CD8-positive, alpha-beta memory T cell (primary cell): ENCODE measurements at regions not wholly inside any gene's neighbourhood (a gene's known extent, or its start where the extent isn't known, plus 50 kb on each side); places are given as distances from the start of the nearest gene placed in this dataset.
"Not testable (repeated sequence)": the region's sequence is repeated elsewhere in the genome, so short reads cannot be mapped to it uniquely, and the experiment has no call there.

Source experiments
- CTCF ChIA-PET: fragments of 350-600 bp; sonication (Branson Sonifier 250); formaldehyde crosslinking; loops from one replicate; lab custom pipeline; 2021; ENCODE audit warnings: antibody characterized with exemption; lab: Charles Lee
- POLR2A ChIA-PET: fragments of 350-600 bp; sonication (Branson Sonifier 250); formaldehyde crosslinking; loops from one replicate; lab custom pipeline; 2021; ENCODE audit warnings: antibody characterized with exemption; lab: Charles Lee
- DNase-seq, 5 donors: peaks; one replicate each; pipeline versions ENCODE4 v3.0.0 to v3.0.0-alpha.2; 2020 to 2022; ENCODE audit warnings: mixed read lengths in 1 of 5
- H3K27ac ChIP-seq: one replicate; pipeline ENCODE4 v1.7.0; 2013; ENCODE audit warnings: low read depth, mild to moderate bottlenecking, low read length, moderate library complexity
- H3K27me3 ChIP-seq: 2 replicates; pipeline ENCODE4 v1.7.0; 2013; ENCODE audit warnings: low read length, mild to moderate bottlenecking; ENCODE audit not compliant: insufficient read depth, poor library complexity, severe bottlenecking
- H3K36me3 ChIP-seq: 2 replicates; pipeline ENCODE4 v1.7.0; 2013; ENCODE audit warnings: mild to moderate bottlenecking, low read length, moderate library complexity; ENCODE audit not compliant: insufficient read depth
- H3K4me1 ChIP-seq: 2 replicates; pipeline ENCODE4 v1.7.0; 2013; ENCODE audit warnings: mild to moderate bottlenecking, low read length, moderate library complexity; ENCODE audit not compliant: insufficient read depth
- H3K4me3 ChIP-seq: 2 replicates; pipeline ENCODE4 v1.7.0; 2013; ENCODE audit warnings: mild to moderate bottlenecking, low read length
- H3K9me3 ChIP-seq: 2 replicates; pipeline ENCODE4 v1.7.0; 2013; ENCODE audit warnings: mild to moderate bottlenecking, low read length
- H3K27ac Mint-ChIP-seq, 8 donors: one replicate each; pipeline ENCODE4 v1.8.0; 2020 to 2021; ENCODE audit warnings: mixed read lengths in 8 of 8, mild to moderate bottlenecking in 6 of 8, inconsistent platforms in 3 of 8, moderate library complexity in 3 of 8
- H3K27me3 Mint-ChIP-seq, 2 donors: one replicate each; pipeline ENCODE4 v1.8.0; 2020 to 2021; ENCODE audit warnings: mixed read lengths in 2 of 2, mild to moderate bottlenecking in 1 of 2, moderate library complexity in 1 of 2
- H3K36me3 Mint-ChIP-seq, 3 donors: one replicate each; pipeline ENCODE4 v1.8.0; 2020 to 2021; ENCODE audit warnings: mixed read lengths in 3 of 3, inconsistent platforms in 1 of 3, mild to moderate bottlenecking in 1 of 3
- H3K4me1 Mint-ChIP-seq, 3 donors: one replicate each; pipeline ENCODE4 v1.8.0; 2020 to 2021; ENCODE audit warnings: mixed read lengths in 3 of 3, inconsistent platforms in 1 of 3, mild to moderate bottlenecking in 1 of 3
- H3K4me3 Mint-ChIP-seq, 7 donors: one replicate each; pipeline ENCODE4 v1.8.0; 2020 to 2021; ENCODE audit warnings: mixed read lengths in 7 of 7, mild to moderate bottlenecking in 6 of 7, moderate library complexity in 4 of 7, inconsistent platforms in 2 of 7
- H3K9me3 Mint-ChIP-seq, 5 donors: one replicate each; pipeline ENCODE4 v1.8.0; 2020 to 2022; ENCODE audit warnings: mixed read lengths in 5 of 5, mild to moderate bottlenecking in 3 of 5, moderate library complexity in 2 of 5, inconsistent platforms in 1 of 5

GRCh38 chr14:25814622-25815021, 764.7 kb upstream of the STXBP6 start:
- H3K4me1 Mint-ChIP-seq, CTCF ChIA-PET, DNase-seq: not testable (repeated sequence)

GRCh38 chr14:25803386-25804018, 753.6 kb upstream of the STXBP6 start:
- H3K9me3 Mint-ChIP-seq: peaks cover 6 to 29% (median 11%) of the 10 kb centered on the region in 5 donors
- Histone ChIP-seq H3K4me3 (no peak overlapping the region), H3K36me3 (no peaks in the 10 kb centered on the region), H3K27ac (no peak overlapping the region), H3K4me1 (no peaks in the 10 kb centered on the region), H3K27me3 (no peaks in the 10 kb centered on the region), H3K9me3 (no peaks in the 10 kb centered on the region)
- no peak overlapping the region for H3K27ac Mint-ChIP-seq
- POLR2A ChIA-PET: no interaction called here
- H3K36me3 Mint-ChIP-seq: no peaks in the 10 kb centered on the region
- CTCF ChIA-PET: no interaction called here
- no peaks in the 10 kb centered on the region for H3K27me3 Mint-ChIP-seq
- no peak overlapping the region for H3K4me3 Mint-ChIP-seq
- no peaks in the 10 kb centered on the region for H3K4me1 Mint-ChIP-seq
- DNase-seq: no peak

More at GRCh38 chr14:25814622-25815021, 764.7 kb upstream of the STXBP6 start:
- H3K27ac ChIP-seq, H3K4me1 ChIP-seq, H3K4me3 ChIP-seq, H3K9me3 ChIP-seq, H3K36me3 Mint-ChIP-seq, H3K4me3 Mint-ChIP-seq, H3K27me3 ChIP-seq, H3K27me3 Mint-ChIP-seq, H3K27ac Mint-ChIP-seq, POLR2A ChIA-PET, H3K36me3 ChIP-seq: not testable (repeated sequence)
- peaks cover 0 to 34% (median 10%) of the 10 kb centered on the region in 5 donors for H3K9me3 Mint-ChIP-seq

GRCh38 chr14:25800841-25801240, 750.9 kb upstream of the STXBP6 start:
- DNase-seq: no peak
- no peak overlapping the region for H3K27ac ChIP-seq
- no peak overlapping the region for H3K27ac Mint-ChIP-seq
- no peaks in the 10 kb centered on the region for H3K4me1 Mint-ChIP-seq
- no peaks in the 10 kb centered on the region for H3K27me3 Mint-ChIP-seq
- peaks cover 6 to 24% (median 11%) of the 10 kb centered on the region in 5 donors for H3K9me3 Mint-ChIP-seq
- no peaks in the 10 kb centered on the region for H3K9me3 ChIP-seq
- no peaks in the 10 kb centered on the region for H3K27me3 ChIP-seq
- CTCF ChIA-PET: no interaction called here
- H3K4me1 ChIP-seq: no peaks in the 10 kb centered on the region
- no peak overlapping the region for H3K4me3 ChIP-seq
- H3K36me3 ChIP-seq: no peaks in the 10 kb centered on the region
- POLR2A ChIA-PET: no interaction called here
- no peaks in the 10 kb centered on the region for H3K36me3 Mint-ChIP-seq
- H3K4me3 Mint-ChIP-seq: no peak overlapping the region

GRCh38 chr14:25788252-25788651, 738.3 kb upstream of the STXBP6 start:
- DNase-seq: no peak
- H3K27ac Mint-ChIP-seq: no peak overlapping the region
- H3K4me3 ChIP-seq: no peak overlapping the region
- no peaks in the 10 kb centered on the region for H3K27me3 ChIP-seq
- H3K27ac ChIP-seq: no peak overlapping the region
- no peaks in the 10 kb centered on the region for H3K4me1 Mint-ChIP-seq
- H3K27me3 Mint-ChIP-seq: no peaks in the 10 kb centered on the region
- ChIA-PET POLR2A (no interaction called here), CTCF (no interaction called here)
- H3K4me1 ChIP-seq: no peaks in the 10 kb centered on the region
- peaks cover 16 to 35% (median 17%) of the 10 kb centered on the region in 5 donors for H3K9me3 Mint-ChIP-seq
- H3K36me3 Mint-ChIP-seq: no peaks in the 10 kb centered on the region
- H3K4me3 Mint-ChIP-seq: no peak overlapping the region
- H3K36me3 ChIP-seq: no peaks in the 10 kb centered on the region
- no peaks in the 10 kb centered on the region for H3K9me3 ChIP-seq

- H3K36me3 ChIP-seq: no peaks in the 10 kb centered on the region
- no peak for DNase-seq
- no peak overlapping the region for H3K27ac ChIP-seq
- H3K27me3 Mint-ChIP-seq: peaks cover 0 to 1% of the 10 kb centered on the region in 2 donors
- peaks cover 0 to 19% (median 7%) of the 10 kb centered on the region in 5 donors for H3K9me3 Mint-ChIP-seq
- no peaks in the 10 kb centered on the region for H3K27me3 ChIP-seq
- H3K27ac Mint-ChIP-seq: no peak overlapping the region
- H3K4me1 Mint-ChIP-seq: no peaks in the 10 kb centered on the region
- no peak overlapping the region for H3K4me3 Mint-ChIP-seq
- ChIA-PET POLR2A (no interaction called here), CTCF (no interaction called here)
- H3K4me1 ChIP-seq: no peaks in the 10 kb centered on the region
- H3K9me3 ChIP-seq: no peaks in the 10 kb centered on the region
- H3K36me3 Mint-ChIP-seq: peaks cover 0 to 3% (median 0%) of the 10 kb centered on the region in 3 donors
- no peak overlapping the region for H3K4me3 ChIP-seq
Measured at GRCh38 chr14:25765909-25766308, 716.0 kb upstream of the STXBP6 start.

GRCh38 chr14:25759920-25760655, 710.1 kb upstream of the STXBP6 start:
- H3K27me3 Mint-ChIP-seq: peaks cover 0 to 3% of the 10 kb centered on the region in 2 donors
- H3K9me3 Mint-ChIP-seq: peaks cover 5 to 14% (median 7%) of the 10 kb centered on the region in 5 donors
- Histone ChIP-seq H3K36me3 (no peaks in the 10 kb centered on the region), H3K27me3 (no peaks in the 10 kb centered on the region), H3K4me1 (no peaks in the 10 kb centered on the region), H3K9me3 (no peaks in the 10 kb centered on the region), H3K4me3 (no peak overlapping the region), H3K27ac (no peak overlapping the region)
- DNase-seq: no peak
- POLR2A ChIA-PET: no interaction called here
- no peaks in the 10 kb centered on the region for H3K36me3 Mint-ChIP-seq
- no peaks in the 10 kb centered on the region for H3K4me1 Mint-ChIP-seq
- no peak overlapping the region for H3K4me3 Mint-ChIP-seq
- CTCF ChIA-PET: no interaction called here
- no peak overlapping the region for H3K27ac Mint-ChIP-seq

GRCh38 chr14:25759256-25759655, 709.3 kb upstream of the STXBP6 start:
- POLR2A ChIA-PET: no interaction called here
- Histone ChIP-seq H3K27ac (no peak overlapping the region), H3K4me1 (no peaks in the 10 kb centered on the region), H3K4me3 (no peak overlapping the region), H3K9me3 (no peaks in the 10 kb centered on the region), H3K36me3 (no peaks in the 10 kb centered on the region), H3K27me3 (no peaks in the 10 kb centered on the region)
- CTCF ChIA-PET: no interaction called here
- peaks cover 0 to 2% of the 10 kb centered on the region in 2 donors for H3K27me3 Mint-ChIP-seq
- H3K4me1 Mint-ChIP-seq: no peaks in the 10 kb centered on the region
- no peaks in the 10 kb centered on the region for H3K36me3 Mint-ChIP-seq
- DNase-seq: no peak
- peaks cover 4 to 15% (median 7%) of the 10 kb centered on the region in 5 donors for H3K9me3 Mint-ChIP-seq
- H3K4me3 Mint-ChIP-seq: no peak overlapping the region
- no peak overlapping the region for H3K27ac Mint-ChIP-seq

GRCh38 chr14:25757364-25757763, 707.4 kb upstream of the STXBP6 start:
- Histone ChIP-seq H3K27ac (no peak overlapping the region), H3K27me3 (no peaks in the 10 kb centered on the region), H3K4me1 (no peaks in the 10 kb centered on the region), H3K9me3 (no peaks in the 10 kb centered on the region), H3K36me3 (no peaks in the 10 kb centered on the region), H3K4me3 (no peak overlapping the region)
- POLR2A ChIA-PET: no interaction called here
- no peak overlapping the region for H3K4me3 Mint-ChIP-seq
- no peaks in the 10 kb centered on the region for H3K4me1 Mint-ChIP-seq
- CTCF ChIA-PET: no interaction called here
- H3K27ac Mint-ChIP-seq: no peak overlapping the region
- H3K36me3 Mint-ChIP-seq: no peaks in the 10 kb centered on the region
- no peak for DNase-seq
- H3K27me3 Mint-ChIP-seq: peaks cover 0 to 2% of the 10 kb centered on the region in 2 donors
- H3K9me3 Mint-ChIP-seq: peaks cover 3 to 20% (median 8%) of the 10 kb centered on the region in 5 donors
